SK-N-SH (cell line): ENCODE measurements at regions not wholly inside any gene's neighbourhood (a gene's known extent, or its start where the extent isn't known, plus 50 kb on each side); places are given as distances from the start of the nearest gene placed in this dataset.

Experiments
- CTCF ChIP-seq: fragments of 200-600 bp; sonication (generic); IDR thresholded peaks from 2 replicates; pipeline ENCODE4 v1.6.1; 2017; ENCODE audit warnings: antibody characterized with exemption, mild to moderate bottlenecking, moderate library complexity
- EP300 ChIP-seq, 2 experiments: IDR thresholded peaks; 2 replicates each; pipeline versions ENCODE4 v1.4.0 to v1.6.1; 2012; ENCODE audit warnings: borderline replicate concordance in 1 of 2, low read depth in 1 of 2, low read length in 1 of 2
- GATA2 ChIP-seq: sonication (generic); formaldehyde crosslinking; IDR thresholded peaks from 2 replicates; pipeline ENCODE4 v1.5.0; 2020; ENCODE audit warnings: mild to moderate bottlenecking, missing genetic modification reagents
- IRF3 ChIP-seq: fragments of 150-350 bp; IDR thresholded peaks from 2 replicates; pipeline ENCODE4 v1.6.1; 2016; ENCODE audit warnings: mild to moderate bottlenecking, low read depth, low read length
- JUND ChIP-seq: IDR thresholded peaks from 2 replicates; pipeline ENCODE4 v1.4.0; 2012
- MAX ChIP-seq: IDR thresholded peaks from 2 replicates; pipeline ENCODE4 v1.4.0; 2012; ENCODE audit warnings: low read depth
- NRF1 ChIP-seq: IDR thresholded peaks from 2 replicates; pipeline ENCODE4 v1.6.1; 2012; ENCODE audit warnings: low read depth, mild to moderate bottlenecking, low read length
- REST ChIP-seq: IDR thresholded peaks from 2 replicates; pipeline ENCODE4 v1.6.1; 2012; ENCODE audit warnings: mild to moderate bottlenecking, low read depth, low read length, moderate library complexity
- RFX5 ChIP-seq: IDR thresholded peaks from 2 replicates; pipeline ENCODE4 v1.6.1; 2012; ENCODE audit warnings: mild to moderate bottlenecking, improper control_type of control experiment, low read length
- RXRA ChIP-seq: IDR thresholded peaks from 2 replicates; pipeline ENCODE4 v1.4.0; 2012; ENCODE audit warnings: low read depth, mild to moderate bottlenecking, borderline replicate concordance
- SMC3 ChIP-seq: IDR thresholded peaks from 2 replicates; pipeline ENCODE4 v1.6.1; 2012; ENCODE audit warnings: low read depth, low read length, improper control_type of control experiment
- TAF1 ChIP-seq: IDR thresholded peaks from 2 replicates; pipeline ENCODE4 v1.6.1; 2012; ENCODE audit warnings: low read depth, mild to moderate bottlenecking, low read length, moderate library complexity, borderline replicate concordance
- YY1 ChIP-seq: IDR thresholded peaks from 2 replicates; pipeline ENCODE4 v1.4.0; 2012; ENCODE audit warnings: low read depth, mild to moderate bottlenecking

GRCh38 chr22:34102633-34103032 lies 182.4 kb upstream of the LARGE1 start:
- TF ChIP-seq IRF3 (no peak), NRF1 (no peak), CTCF (no peak), RFX5 (no peak), EP300 (IDR thresholded peaks at IDR 0.05; ENCODE audit: borderline replicate concordance in 1 of 2, low read depth in 1 of 2, low read length in 1 of 2) (no peak), YY1 (no peak), JUND (no peak), REST (no peak), MAX (no peak), RXRA (no peak), TAF1 (no peak), GATA2 (CRISPR knock-in tag) (no peak), SMC3 (no peak)
